ENCODE measurements at regions not wholly inside any gene's neighbourhood (a gene's known extent, or its start where the extent isn't known, plus 50 kb on each side); places are given as distances from the start of the nearest gene placed in this dataset.

GRCh38 chr5:159465604-159466003 lies 135.3 kb upstream of the IL12B start:
- TF ChIP-seq SP1 (IDR thresholded peaks at IDR 0.05): no peak
- TF ChIP-seq TAF1 (conservative IDR thresholded peaks at IDR 0.05): no peak
- TF ChIP-seq, protein P1, sequence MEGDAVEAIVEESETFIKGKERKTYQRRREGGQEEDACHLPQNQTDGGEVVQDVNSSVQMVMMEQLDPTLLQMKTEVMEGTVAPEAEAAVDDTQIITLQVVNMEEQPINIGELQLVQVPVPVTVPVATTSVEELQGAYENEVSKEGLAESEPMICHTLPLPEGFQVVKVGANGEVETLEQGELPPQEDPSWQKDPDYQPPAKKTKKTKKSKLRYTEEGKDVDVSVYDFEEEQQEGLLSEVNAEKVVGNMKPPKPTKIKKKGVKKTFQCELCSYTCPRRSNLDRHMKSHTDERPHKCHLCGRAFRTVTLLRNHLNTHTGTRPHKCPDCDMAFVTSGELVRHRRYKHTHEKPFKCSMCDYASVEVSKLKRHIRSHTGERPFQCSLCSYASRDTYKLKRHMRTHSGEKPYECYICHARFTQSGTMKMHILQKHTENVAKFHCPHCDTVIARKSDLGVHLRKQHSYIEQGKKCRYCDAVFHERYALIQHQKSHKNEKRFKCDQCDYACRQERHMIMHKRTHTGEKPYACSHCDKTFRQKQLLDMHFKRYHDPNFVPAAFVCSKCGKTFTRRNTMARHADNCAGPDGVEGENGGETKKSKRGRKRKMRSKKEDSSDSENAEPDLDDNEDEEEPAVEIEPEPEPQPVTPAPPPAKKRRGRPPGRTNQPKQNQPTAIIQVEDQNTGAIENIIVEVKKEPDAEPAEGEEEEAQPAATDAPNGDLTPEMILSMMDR (IDR thresholded peaks at IDR 0.05; ENCODE audit: low read depth, low read length, missing input control): no peak
- no peak for TF ChIP-seq RXRA (IDR thresholded peaks at IDR 0.05)
- no peak for TF ChIP-seq JUND (IDR thresholded peaks at IDR 0.05)
- no peak for TF ChIP-seq GABPA (IDR thresholded peaks at IDR 0.05 in 1 of 2, conservative IDR thresholded peaks at IDR 0.05 in 1 of 2)
- TF ChIP-seq, protein P2, sequence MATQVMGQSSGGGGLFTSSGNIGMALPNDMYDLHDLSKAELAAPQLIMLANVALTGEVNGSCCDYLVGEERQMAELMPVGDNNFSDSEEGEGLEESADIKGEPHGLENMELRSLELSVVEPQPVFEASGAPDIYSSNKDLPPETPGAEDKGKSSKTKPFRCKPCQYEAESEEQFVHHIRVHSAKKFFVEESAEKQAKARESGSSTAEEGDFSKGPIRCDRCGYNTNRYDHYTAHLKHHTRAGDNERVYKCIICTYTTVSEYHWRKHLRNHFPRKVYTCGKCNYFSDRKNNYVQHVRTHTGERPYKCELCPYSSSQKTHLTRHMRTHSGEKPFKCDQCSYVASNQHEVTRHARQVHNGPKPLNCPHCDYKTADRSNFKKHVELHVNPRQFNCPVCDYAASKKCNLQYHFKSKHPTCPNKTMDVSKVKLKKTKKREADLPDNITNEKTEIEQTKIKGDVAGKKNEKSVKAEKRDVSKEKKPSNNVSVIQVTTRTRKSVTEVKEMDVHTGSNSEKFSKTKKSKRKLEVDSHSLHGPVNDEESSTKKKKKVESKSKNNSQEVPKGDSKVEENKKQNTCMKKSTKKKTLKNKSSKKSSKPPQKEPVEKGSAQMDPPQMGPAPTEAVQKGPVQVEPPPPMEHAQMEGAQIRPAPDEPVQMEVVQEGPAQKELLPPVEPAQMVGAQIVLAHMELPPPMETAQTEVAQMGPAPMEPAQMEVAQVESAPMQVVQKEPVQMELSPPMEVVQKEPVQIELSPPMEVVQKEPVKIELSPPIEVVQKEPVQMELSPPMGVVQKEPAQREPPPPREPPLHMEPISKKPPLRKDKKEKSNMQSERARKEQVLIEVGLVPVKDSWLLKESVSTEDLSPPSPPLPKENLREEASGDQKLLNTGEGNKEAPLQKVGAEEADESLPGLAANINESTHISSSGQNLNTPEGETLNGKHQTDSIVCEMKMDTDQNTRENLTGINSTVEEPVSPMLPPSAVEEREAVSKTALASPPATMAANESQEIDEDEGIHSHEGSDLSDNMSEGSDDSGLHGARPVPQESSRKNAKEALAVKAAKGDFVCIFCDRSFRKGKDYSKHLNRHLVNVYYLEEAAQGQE (IDR thresholded peaks at IDR 0.05): no peak
- TF ChIP-seq, protein P3, sequence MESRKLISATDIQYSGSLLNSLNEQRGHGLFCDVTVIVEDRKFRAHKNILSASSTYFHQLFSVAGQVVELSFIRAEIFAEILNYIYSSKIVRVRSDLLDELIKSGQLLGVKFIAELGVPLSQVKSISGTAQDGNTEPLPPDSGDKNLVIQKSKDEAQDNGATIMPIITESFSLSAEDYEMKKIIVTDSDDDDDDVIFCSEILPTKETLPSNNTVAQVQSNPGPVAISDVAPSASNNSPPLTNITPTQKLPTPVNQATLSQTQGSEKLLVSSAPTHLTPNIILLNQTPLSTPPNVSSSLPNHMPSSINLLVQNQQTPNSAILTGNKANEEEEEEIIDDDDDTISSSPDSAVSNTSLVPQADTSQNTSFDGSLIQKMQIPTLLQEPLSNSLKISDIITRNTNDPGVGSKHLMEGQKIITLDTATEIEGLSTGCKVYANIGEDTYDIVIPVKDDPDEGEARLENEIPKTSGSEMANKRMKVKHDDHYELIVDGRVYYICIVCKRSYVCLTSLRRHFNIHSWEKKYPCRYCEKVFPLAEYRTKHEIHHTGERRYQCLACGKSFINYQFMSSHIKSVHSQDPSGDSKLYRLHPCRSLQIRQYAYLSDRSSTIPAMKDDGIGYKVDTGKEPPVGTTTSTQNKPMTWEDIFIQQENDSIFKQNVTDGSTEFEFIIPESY (IDR thresholded peaks at IDR 0.05): no peak
- no peak for TF ChIP-seq YY1 (IDR thresholded peaks at IDR 0.05)
- no peak for TF ChIP-seq RAD21 (IDR thresholded peaks at IDR 0.05)
- TF ChIP-seq EGR1 (IDR thresholded peaks at IDR 0.05; ENCODE audit: low read depth in 2 of 2): no peak
- TF ChIP-seq, protein P4, sequence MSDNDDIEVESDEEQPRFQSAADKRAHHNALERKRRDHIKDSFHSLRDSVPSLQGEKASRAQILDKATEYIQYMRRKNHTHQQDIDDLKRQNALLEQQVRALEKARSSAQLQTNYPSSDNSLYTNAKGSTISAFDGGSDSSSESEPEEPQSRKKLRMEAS (IDR thresholded peaks at IDR 0.05): no peak
- TF ChIP-seq FOXA1 (IDR thresholded peaks at IDR 0.05): no peak
